GM23338 (cell line): ENCODE measurements at regions not wholly inside any gene's neighbourhood (a gene's known extent, or its start where the extent isn't known, plus 50 kb on each side); places are given as distances from the start of the nearest gene placed in this dataset.

ENCODE experiments used
- ATAC-seq: fragments of 200-7000 bp; cut with Tn5 transposase; 3 replicates; pipeline ENCODE4 v1.9.1; 2020
- DNase-seq: peaks from one replicate; pipeline ENCODE4 v3.0.0-alpha.2; 2015; ENCODE audit warnings: low spot score
- H2AFZ ChIP-seq: fragments of 200-600 bp; sonication (generic); 2 replicates; pipeline ENCODE4 v1.8.0; 2016; ENCODE audit warnings: antibody characterized with exemption, mild to moderate bottlenecking, moderate library complexity
- H3F3A ChIP-seq: fragments of 200-600 bp; sonication (generic); replicated peaks from 2 replicates; pipeline ENCODE4 v1.8.0; 2017; ENCODE audit warnings: antibody characterized with exemption, mixed run types, low read depth
- H3K27ac ChIP-seq: fragments of 200-600 bp; sonication (generic); 2 replicates; pipeline ENCODE4 v1.6.1; 2016; ENCODE audit warnings: low read depth
- H3K27me3 ChIP-seq: fragments of 200-600 bp; sonication (generic); 2 replicates; pipeline ENCODE4 v1.8.0; 2016; ENCODE audit warnings: mild to moderate bottlenecking, mixed run types, moderate library complexity; ENCODE audit not compliant: insufficient read depth
- H3K36me3 ChIP-seq: fragments of 200-600 bp; sonication (generic); 2 replicates; pipeline ENCODE4 v1.8.0; 2016; ENCODE audit warnings: mild to moderate bottlenecking; ENCODE audit not compliant: insufficient read depth
- H3K4me1 ChIP-seq: fragments of 200-600 bp; sonication (generic); 2 replicates; pipeline ENCODE4 v1.8.0; 2016; ENCODE audit warnings: mild to moderate bottlenecking, moderate library complexity; ENCODE audit not compliant: insufficient read depth
- H3K4me2 ChIP-seq: fragments of 200-600 bp; sonication (generic); 2 replicates; pipeline ENCODE4 v1.7.1; 2017; ENCODE audit warnings: mixed run types
- H3K4me3 ChIP-seq: fragments of 200-600 bp; sonication (generic); 2 replicates; pipeline ENCODE4 v1.6.1; 2016; ENCODE audit warnings: mixed run types
- H3K79me2 ChIP-seq: fragments of 200-600 bp; sonication (generic); replicated peaks from 2 replicates; pipeline ENCODE4 v1.8.0; 2017; ENCODE audit warnings: mild to moderate bottlenecking; ENCODE audit not compliant: insufficient read depth
- H3K9me2 ChIP-seq: fragments of 200-600 bp; sonication (generic); 2 replicates; pipeline ENCODE4 v1.8.0; 2017; ENCODE audit not compliant: insufficient read depth
- H4K20me1 ChIP-seq: fragments of 200-600 bp; sonication (generic); replicated peaks from 2 replicates; pipeline ENCODE4 v1.8.0; 2017; ENCODE audit warnings: mild to moderate bottlenecking; ENCODE audit not compliant: insufficient read depth
- H3K27ac Mint-ChIP-seq: 2 replicates; pipeline ENCODE4 v1.8.0; 2020; ENCODE audit warnings: inconsistent platforms, mild to moderate bottlenecking, moderate library complexity, mixed read lengths
- H3K27me3 Mint-ChIP-seq: 3 replicates; pipeline ENCODE4 v1.8.0; 2022; ENCODE audit warnings: low read depth, mild to moderate bottlenecking, moderate library complexity, mixed read lengths, inconsistent platforms; ENCODE audit not compliant: insufficient read depth, poor library complexity
- H3K36me3 Mint-ChIP-seq: 3 replicates; pipeline ENCODE4 v1.8.0; 2021; ENCODE audit warnings: low read depth, mild to moderate bottlenecking, inconsistent platforms, moderate library complexity, mixed read lengths
- H3K4me1 Mint-ChIP-seq: 3 replicates; pipeline ENCODE4 v1.8.0; 2020; ENCODE audit warnings: mild to moderate bottlenecking, inconsistent platforms, mixed read lengths
- H3K4me3 Mint-ChIP-seq: 3 replicates; pipeline ENCODE4 v1.8.0; 2021; ENCODE audit warnings: moderate library complexity, mild to moderate bottlenecking, inconsistent platforms, mixed read lengths
- H3K9me3 Mint-ChIP-seq: 3 replicates; pipeline ENCODE4 v1.8.0; 2020; ENCODE audit warnings: moderate library complexity, mild to moderate bottlenecking, inconsistent platforms, mixed read lengths
- NANOG ChIP-seq: IDR thresholded peaks from 2 replicates; pipeline ENCODE4 v1.6.1; 2016; ENCODE audit warnings: antibody characterized with exemption, borderline replicate concordance
- ZNF114 ChIP-seq: fragments of 250-450 bp; sonication (Bioruptor Pico); IDR thresholded peaks from 2 replicates; pipeline ENCODE4 v1.5.0; 2020; ENCODE audit warnings: mild to moderate bottlenecking, moderate library complexity
- TF ChIP-seq, protein P1 (sequence below): fragments of 250-450 bp; sonication (Bioruptor Pico); IDR thresholded peaks from 2 replicates; pipeline ENCODE4 v1.5.0; 2020; ENCODE audit warnings: mild to moderate bottlenecking, moderate library complexity
- TF ChIP-seq, protein P2 (sequence below): IDR thresholded peaks from 2 replicates; pipeline ENCODE4 v1.6.1; 2016; ENCODE audit warnings: antibody characterized with exemption
- TF ChIP-seq, protein P3 (sequence below): IDR thresholded peaks from one replicate; pipeline ENCODE4 v1.6.1; 2018; ENCODE audit warnings: antibody characterized with exemption; ENCODE audit not compliant: unreplicated experiment

DNA sequence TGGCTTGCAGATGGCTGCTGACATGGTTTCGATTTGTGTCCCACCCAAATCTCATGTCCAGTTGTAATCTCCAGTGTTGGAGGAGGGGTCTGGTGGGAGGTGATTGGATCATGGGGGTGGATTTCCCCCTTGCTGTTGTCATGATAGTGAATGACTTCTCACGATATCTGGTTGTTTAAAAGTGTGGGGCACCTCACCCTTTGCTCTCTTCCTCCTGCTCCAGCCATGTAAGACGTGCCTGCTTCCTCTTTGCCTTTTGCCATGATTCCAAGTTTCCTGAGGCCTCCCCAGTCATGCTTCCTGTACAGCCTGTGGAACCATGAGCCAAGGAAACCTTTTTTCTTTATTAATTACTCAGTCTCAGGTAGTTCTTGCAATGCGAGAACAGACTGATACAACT is 77.6 kb upstream of the FUCA2 start (continued):
- TF ChIP-seq, protein P1, sequence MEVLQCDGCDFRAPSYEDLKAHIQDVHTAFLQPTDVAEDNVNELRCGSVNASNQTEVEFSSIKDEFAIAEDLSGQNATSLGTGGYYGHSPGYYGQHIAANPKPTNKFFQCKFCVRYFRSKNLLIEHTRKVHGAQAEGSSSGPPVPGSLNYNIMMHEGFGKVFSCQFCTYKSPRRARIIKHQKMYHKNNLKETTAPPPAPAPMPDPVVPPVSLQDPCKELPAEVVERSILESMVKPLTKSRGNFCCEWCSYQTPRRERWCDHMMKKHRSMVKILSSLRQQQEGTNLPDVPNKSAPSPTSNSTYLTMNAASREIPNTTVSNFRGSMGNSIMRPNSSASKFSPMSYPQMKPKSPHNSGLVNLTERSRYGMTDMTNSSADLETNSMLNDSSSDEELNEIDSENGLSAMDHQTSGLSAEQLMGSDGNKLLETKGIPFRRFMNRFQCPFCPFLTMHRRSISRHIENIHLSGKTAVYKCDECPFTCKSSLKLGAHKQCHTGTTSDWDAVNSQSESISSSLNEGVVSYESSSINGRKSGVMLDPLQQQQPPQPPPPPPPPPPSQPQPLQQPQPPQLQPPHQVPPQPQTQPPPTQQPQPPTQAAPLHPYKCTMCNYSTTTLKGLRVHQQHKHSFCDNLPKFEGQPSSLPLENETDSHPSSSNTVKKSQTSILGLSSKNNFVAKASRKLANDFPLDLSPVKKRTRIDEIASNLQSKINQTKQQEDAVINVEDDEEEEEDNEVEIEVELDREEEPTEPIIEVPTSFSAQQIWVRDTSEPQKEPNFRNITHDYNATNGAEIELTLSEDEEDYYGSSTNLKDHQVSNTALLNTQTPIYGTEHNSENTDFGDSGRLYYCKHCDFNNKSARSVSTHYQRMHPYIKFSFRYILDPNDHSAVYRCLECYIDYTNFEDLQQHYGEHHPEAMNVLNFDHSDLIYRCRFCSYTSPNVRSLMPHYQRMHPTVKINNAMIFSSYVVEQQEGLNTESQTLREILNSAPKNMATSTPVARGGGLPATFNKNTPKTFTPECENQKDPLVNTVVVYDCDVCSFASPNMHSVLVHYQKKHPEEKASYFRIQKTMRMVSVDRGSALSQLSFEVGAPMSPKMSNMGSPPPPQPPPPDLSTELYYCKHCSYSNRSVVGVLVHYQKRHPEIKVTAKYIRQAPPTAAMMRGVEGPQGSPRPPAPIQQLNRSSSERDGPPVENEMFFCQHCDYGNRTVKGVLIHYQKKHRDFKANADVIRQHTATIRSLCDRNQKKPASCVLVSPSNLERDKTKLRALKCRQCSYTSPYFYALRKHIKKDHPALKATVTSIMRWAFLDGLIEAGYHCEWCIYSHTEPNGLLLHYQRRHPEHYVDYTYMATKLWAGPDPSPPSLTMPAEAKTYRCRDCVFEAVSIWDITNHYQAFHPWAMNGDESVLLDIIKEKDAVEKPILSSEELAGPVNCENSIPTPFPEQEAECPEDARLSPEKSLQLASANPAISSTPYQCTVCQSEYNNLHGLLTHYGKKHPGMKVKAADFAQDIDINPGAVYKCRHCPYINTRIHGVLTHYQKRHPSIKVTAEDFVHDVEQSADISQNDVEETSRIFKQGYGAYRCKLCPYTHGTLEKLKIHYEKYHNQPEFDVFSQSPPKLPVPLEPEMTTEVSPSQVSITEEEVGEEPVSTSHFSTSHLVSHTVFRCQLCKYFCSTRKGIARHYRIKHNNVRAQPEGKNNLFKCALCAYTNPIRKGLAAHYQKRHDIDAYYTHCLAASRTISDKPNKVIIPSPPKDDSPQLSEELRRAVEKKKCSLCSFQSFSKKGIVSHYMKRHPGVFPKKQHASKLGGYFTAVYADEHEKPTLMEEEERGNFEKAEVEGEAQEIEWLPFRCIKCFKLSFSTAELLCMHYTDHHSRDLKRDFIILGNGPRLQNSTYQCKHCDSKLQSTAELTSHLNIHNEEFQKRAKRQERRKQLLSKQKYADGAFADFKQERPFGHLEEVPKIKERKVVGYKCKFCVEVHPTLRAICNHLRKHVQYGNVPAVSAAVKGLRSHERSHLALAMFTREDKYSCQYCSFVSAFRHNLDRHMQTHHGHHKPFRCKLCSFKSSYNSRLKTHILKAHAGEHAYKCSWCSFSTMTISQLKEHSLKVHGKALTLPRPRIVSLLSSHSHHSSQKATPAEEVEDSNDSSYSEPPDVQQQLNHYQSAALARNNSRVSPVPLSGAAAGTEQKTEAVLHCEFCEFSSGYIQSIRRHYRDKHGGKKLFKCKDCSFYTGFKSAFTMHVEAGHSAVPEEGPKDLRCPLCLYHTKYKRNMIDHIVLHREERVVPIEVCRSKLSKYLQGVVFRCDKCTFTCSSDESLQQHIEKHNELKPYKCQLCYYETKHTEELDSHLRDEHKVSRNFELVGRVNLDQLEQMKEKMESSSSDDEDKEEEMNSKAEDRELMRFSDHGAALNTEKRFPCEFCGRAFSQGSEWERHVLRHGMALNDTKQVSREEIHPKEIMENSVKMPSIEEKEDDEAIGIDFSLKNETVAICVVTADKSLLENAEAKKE, result no peak
- TF ChIP-seq, protein P2, sequence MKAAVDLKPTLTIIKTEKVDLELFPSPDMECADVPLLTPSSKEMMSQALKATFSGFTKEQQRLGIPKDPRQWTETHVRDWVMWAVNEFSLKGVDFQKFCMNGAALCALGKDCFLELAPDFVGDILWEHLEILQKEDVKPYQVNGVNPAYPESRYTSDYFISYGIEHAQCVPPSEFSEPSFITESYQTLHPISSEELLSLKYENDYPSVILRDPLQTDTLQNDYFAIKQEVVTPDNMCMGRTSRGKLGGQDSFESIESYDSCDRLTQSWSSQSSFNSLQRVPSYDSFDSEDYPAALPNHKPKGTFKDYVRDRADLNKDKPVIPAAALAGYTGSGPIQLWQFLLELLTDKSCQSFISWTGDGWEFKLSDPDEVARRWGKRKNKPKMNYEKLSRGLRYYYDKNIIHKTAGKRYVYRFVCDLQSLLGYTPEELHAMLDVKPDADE, result no peak
- TF ChIP-seq NANOG, result no peak

DNA sequence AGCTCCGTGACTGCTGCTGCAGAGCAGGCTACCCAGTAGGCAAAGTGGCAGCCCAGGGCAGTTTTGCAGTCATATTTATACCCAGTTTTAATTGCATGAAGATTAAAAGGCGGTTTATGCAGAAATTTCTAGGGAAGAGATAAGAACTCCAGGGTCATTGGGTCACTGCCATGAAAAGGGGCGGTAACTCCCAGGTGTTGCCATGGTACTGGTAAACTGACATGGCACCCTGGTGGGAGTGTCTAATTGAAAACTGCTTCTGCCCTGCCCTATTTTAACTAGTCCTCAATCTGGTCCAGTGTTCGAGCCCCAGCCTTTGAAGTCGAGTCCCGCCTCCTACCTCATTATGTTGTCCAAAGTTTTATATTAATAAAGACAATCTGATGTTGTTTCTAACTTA is 75.0 kb upstream of the FUCA2 start:
- Mint-ChIP-seq H3K36me3 (no peaks in the 10 kb centered on the region), H3K27ac (no peak overlapping the region)
- H3K27me3 ChIP-seq, result no peaks in the 10 kb centered on the region
- TF ChIP-seq ZNF114 (CRISPR knock-in tag) (no peak), NANOG (no peak)
- TF ChIP-seq, protein P3, sequence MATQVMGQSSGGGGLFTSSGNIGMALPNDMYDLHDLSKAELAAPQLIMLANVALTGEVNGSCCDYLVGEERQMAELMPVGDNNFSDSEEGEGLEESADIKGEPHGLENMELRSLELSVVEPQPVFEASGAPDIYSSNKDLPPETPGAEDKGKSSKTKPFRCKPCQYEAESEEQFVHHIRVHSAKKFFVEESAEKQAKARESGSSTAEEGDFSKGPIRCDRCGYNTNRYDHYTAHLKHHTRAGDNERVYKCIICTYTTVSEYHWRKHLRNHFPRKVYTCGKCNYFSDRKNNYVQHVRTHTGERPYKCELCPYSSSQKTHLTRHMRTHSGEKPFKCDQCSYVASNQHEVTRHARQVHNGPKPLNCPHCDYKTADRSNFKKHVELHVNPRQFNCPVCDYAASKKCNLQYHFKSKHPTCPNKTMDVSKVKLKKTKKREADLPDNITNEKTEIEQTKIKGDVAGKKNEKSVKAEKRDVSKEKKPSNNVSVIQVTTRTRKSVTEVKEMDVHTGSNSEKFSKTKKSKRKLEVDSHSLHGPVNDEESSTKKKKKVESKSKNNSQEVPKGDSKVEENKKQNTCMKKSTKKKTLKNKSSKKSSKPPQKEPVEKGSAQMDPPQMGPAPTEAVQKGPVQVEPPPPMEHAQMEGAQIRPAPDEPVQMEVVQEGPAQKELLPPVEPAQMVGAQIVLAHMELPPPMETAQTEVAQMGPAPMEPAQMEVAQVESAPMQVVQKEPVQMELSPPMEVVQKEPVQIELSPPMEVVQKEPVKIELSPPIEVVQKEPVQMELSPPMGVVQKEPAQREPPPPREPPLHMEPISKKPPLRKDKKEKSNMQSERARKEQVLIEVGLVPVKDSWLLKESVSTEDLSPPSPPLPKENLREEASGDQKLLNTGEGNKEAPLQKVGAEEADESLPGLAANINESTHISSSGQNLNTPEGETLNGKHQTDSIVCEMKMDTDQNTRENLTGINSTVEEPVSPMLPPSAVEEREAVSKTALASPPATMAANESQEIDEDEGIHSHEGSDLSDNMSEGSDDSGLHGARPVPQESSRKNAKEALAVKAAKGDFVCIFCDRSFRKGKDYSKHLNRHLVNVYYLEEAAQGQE, result no peak

More for the DNA sequence above, 75.0 kb upstream of the FUCA2 start:
- peaks cover 9% of the 10 kb centered on the region; the same call in 2 of the 3 replicates for H3K4me1 Mint-ChIP-seq
- no peak overlapping the region for H3K4me2 ChIP-seq
- no peak overlapping the region for H3K4me3 ChIP-seq
- 0 out of 2 replicates have a peak, but pooled peaks cover 7% of the 10 kb centered on the region for H3K9me2 ChIP-seq
- H3K79me2 ChIP-seq, result no peaks in the 10 kb centered on the region
- no peaks in the 10 kb centered on the region for H3K4me1 ChIP-seq
- H3K27ac ChIP-seq, result no peak overlapping the region
- peak; percentile 59; the same call in 2 of the 3 replicates for ATAC-seq
- no peak overlapping the region for H2AFZ ChIP-seq
- H3K9me3 Mint-ChIP-seq, result no peaks in the 10 kb centered on the region
- no peaks in the 10 kb centered on the region for H3K36me3 ChIP-seq
- H3K27me3 Mint-ChIP-seq, result no peaks in the 10 kb centered on the region
- H3F3A ChIP-seq, result no peaks in the 10 kb centered on the region
- DNase-seq, result peak; percentile 47
- H4K20me1 ChIP-seq, result no peaks in the 10 kb centered on the region
- no peak overlapping the region for H3K4me3 Mint-ChIP-seq
